Activated CD4-positive, CD25-positive, alpha-beta regulatory T cell treated with anti-CD3 and anti-CD28 coated beads, Interleukin-2, amount 50 U/mL, for 72 hours (primary cell): ENCODE measurements at regions not wholly inside any gene's neighbourhood (a gene's known extent, or its start where the extent isn't known, plus 50 kb on each side); places are given as distances from the start of the nearest gene placed in this dataset.

ENCODE experiments used
- DNase-seq: peaks from one replicate; pipeline ENCODE4 v3.0.0; 2021

DNA sequence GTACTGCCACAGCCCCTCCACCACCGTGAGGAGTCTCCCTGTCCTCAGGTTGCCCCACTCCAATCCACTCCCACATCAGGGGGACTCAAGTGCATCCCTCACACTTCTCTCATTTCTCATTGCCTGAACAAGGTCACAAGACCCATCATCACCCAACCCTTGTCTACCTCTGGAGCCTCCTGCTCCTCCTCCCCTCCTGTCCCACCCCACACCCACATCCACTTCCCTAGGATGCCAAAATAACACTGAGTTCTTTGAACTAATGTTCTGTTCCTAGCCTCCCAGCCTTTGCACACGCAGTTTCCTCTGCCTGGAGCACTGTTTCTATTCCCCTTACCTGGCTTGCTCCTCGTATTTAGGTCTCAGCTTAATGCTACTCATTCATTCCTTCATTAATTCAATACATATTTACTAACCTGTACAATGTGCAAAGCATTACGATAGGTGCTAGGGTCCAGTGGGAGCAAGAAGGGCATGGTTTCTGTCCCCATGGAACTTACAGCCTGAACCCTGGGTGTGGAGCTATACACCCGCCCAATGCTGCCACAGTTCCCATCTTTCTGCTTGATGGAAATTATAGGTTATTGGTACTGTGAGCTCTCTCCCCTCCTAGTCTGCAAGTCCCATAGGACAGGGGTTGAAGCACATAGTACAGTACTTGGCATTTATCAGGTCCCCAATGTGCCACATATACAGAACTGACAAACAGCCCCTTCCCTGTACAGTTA is 96.1 kb upstream of the GRIK3 start:
- DNase-seq: no peak

DNA sequence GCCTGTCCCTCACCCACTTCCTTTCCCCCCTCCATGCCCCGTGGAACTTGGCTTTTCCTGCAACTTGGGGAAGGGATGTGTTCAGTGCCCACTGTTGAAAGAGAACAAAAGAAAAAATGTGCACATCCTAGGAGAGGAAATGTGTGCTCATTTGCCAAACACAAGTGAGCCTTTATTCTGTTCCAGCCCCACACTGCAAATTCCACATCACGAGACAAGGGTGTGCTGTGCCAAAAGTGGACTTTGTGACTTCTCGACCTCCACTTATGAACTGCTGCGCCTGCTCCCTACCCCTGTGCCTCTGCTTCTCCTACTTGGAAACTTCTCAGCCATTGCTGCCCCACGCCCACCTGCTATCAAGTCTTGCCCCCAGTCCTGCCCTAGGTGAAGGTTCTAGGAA is 97.0 kb upstream of the GRIK3 start:
- no peak for DNase-seq

DNA sequence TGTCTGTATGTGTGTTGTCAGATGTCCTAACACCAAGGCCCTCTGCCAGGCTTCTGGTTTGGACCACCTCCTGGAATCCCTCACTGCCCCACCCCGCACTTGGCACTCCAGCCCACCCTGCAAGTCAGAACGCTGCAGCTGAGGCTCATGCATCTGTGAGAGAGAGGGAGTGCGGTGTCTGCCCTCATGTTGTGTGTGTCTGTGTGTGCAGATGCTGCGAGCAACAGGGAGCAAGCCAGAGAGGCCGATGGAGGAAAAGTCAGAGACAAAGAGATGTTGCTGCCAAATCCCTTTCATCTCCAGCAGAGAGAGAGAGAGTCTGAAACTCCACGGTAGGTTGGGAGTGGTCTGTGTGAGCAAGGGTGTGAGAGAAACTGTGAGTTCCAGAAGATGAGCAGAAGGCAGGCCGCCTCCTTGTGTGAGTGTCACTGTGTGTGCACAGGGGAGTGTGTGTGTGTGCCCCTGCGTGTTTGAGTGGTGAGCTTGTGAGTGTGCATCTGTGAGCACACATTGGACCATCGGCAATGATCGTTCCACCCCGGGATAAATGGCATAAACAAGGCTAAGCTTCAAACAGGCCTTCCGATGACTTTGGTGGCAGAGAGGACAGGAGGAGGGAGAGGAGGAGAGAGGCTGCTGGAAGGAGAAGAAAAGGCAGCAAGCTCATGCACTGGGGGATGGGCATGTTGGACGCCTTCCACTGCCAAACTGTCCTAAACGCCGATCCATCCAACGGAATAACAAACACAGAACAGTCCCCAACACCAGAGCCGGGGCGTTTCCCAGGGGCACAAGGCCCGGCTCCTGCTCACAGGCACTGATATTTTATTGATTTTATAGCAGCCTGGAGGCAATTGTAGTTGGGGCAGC is 99.2 kb upstream of the GRIK3 start:
- DNase-seq: no peak

DNA sequence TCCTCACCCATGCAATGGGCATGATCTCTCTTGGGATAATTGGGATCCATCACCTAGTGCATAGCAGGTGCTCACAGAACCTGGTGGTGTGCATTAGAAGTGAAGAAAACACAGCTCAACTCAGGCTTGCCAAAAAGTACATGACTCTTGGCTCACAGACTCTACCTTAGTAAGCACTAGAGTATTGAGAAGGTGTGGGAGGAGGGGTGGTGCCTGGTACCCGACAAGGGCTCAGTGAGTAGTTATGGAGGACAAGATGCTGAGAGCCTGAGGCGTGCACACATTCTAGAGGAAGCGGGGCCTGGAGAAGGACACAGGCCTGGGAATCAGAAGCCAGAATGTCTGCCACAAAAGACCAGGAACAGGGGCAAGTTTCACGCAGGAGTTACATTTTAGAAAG is 100.3 kb upstream of the GRIK3 start:
- DNase-seq: no peak

DNA sequence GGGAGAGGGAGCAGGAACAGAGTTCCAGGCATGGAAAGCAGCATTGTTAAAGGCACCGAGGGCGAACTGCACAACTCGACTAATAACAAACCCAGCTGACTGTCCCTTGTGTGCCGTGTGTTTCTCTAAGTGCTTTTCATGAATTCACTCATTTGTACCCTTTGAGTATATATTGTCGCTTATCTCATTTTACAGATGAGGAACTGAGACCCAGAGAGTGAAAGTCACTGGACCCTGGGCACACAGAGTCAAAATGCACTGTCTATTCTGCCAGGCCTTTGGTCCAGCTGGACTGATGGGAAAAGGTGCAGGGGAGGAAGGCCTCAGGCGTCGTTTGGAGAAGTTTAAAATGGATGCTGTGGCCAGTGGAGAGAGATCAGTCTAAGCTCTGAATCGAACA is 100.7 kb upstream of the GRIK3 start:
- no peak for DNase-seq

DNA sequence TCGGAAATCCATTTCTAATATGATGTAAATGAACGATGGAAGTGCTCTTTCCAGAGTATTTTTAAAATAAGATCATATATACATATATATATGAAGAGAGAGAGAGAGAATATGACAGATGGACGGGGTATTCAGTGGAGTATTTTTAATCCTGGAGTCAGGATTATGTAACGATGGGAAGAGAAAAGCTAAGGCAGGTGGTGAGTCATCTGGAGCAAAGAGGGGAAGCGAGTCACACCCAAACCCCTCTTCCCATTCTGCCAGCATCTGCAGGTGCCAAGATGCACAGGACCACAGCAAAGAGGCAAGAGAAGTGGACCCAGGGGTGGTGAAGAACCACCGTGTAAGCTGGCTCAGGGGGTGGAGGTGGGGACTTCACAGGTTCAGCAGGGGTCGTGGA is 102.7 kb upstream of the GRIK3 start:
- DNase-seq: no peak

GRCh38 chr1:37137601-37138000 is 103.3 kb upstream of the GRIK3 start:
- DNase-seq: no peak

GRCh38 chr1:37143800-37144199 is 109.5 kb upstream of the GRIK3 start:
- DNase-seq: no peak

DNA sequence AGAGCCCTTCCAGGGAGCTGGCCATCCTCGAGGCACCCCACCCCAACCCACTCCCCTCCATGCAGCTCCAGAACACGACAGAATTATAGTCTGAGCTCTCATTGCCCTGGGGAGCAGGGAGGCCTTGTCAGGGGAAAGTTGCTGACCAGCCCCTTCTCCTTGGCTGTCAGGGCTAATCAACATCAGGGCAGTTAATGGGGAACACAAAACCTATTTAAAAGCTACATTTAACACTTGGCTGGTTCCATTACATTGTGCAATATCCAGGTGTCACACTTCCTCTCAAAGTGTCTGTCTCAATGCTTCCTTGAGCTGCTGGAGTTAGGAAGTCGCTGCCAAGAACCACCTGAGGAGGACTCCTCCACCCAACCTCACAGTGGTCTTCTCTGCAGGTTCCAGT is 111.8 kb upstream of the GRIK3 start:
- no peak for DNase-seq

- no peak for DNase-seq
Measured at GRCh38 chr1:37147392-37147831, 113.1 kb upstream of the GRIK3 start.

DNA sequence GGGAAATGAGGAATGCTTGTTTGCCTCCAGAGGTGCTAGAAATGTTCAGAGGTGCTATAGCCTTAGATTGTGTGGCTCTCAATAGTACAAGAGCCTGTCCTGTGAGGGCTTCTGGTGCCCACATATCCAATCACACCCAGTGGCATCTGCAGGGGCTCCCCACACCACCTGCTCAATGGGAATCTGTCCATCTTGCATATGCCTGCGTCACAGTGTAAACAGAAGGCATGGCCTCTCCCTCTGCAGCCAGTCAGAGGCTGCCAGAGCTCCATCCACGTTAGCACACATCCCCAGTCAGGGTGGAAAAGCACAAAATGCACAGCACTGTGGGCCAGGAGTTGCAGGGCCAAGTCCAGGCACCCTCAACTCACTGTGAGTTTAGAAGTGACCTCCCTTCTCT is 113.6 kb upstream of the GRIK3 start:
- no peak for DNase-seq

DNA sequence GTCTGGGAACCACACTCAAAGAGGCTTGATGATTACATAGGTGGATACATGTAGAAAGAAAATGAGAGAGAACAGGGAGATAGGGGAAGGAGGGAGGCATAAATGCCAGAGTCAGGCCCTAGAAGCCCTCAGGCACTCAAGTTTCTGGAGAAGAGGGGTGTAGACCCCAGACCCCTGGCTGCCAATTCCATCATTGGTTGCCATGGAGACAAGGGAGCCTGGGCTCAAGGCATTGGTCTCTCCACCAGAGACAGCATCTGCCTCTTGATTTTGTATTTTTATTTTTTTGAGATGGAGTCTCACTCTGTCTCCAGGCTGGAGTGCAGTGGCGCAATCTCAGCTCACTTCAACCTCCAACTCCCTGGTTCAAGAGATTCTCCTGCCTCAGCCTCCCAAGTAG is 114.3 kb upstream of the GRIK3 start:
- DNase-seq: no peak

DNA sequence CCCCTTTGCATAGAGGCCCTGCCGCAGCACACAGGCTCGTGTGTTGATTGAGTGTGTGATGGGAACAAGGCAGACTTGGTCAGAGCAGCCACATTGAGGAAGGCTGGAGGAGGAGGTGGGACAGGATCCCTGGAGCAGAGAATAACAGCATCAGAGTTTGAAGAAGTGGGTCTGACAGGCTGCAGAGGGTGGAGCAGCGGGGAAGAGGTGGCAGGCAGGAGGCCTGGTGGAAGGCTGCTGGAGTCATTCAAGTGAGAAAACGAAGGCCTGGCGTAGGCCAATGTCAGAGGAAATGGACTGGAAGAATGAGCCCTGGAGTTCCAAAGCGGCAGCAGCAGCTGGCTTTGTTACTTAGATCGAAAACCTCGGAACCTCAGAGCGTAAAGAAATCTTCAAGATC is 115.0 kb upstream of the GRIK3 start:
- DNase-seq: no peak

- DNase-seq: no peak
Measured at GRCh38 chr1:37150986-37151385, 116.7 kb upstream of the GRIK3 start.

GRCh38 chr1:37151789-37152188 is 117.5 kb upstream of the GRIK3 start:
- no peak for DNase-seq

GRCh38 chr1:37152491-37152890 is 118.2 kb upstream of the GRIK3 start:
- no peak for DNase-seq

GRCh38 chr1:37153116-37154100 is 119.1 kb upstream of the GRIK3 start:
- no peak for DNase-seq

- DNase-seq: no peak
Measured at GRCh38 chr1:37156646-37157045, 122.3 kb upstream of the GRIK3 start.

DNA sequence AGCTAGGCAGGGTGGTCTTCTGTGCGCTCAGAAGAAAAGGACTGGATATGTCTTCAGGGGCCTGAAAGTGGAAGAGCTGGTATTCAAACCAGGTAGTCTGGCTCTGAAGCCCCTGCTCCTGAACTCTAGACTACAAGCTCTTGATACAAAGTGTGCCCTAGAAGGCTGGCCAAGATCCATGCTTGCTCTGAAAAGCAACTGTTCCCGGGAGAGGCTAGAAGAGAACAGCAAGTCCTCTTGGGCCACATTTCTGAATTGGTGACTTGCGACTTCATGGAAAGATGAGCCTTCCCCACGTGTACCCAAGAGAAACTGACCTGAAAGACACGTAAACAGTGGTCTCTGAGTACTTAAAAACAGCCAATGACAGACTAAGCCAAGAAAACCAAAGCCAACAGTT is 123.3 kb upstream of the GRIK3 start:
- no peak for DNase-seq

DNA sequence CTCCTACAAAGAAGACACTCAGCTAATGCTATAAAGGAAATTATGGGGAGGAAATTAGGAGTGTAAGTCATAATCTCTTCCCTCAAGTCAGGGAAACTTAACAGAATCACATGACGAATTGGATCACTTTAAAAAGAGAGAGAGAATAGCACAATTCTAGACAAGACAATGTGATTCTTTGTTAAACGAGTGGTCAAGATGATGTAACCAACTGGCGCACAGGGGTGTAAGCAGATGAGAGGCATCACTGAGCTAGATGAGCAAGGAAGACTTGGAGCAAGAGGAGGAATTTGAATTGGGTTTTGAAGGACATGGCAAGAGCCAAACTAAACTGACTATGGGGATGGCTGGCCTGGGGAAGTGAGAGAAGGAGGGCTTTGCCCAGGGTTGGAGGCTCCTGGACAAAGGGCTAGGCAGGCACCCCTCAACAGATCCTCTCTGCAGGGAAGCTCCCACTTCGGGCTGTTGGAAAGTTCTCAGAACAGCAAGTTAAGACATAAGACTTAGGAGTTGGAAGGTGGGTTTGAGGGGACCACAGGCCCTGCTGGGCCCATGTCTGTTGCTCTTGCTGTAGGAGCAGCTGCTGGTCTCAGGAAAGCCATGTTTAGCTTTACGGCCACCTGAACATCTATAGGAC is 123.9 kb upstream of the GRIK3 start:
- DNase-seq: no peak

DNA sequence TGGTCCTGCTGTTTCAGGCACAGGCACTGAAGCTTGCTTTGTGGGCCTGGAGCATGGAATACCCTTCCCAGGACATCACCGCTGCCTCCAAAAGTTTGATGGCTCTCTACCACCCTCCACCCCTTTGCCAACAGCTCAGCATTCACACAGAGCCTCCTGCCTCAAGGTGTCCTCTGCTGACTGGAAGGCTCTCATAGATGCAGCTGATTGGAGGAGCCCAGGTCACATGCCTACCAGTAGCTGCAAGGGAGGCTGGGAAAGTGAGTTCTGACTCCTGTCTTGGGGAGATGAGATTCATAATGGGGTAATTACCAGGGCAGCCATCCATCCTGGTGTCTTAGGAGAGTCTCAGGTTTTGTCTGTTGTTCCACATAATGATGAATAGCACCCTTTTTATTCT is 124.8 kb upstream of the GRIK3 start:
- no peak for DNase-seq

DNA sequence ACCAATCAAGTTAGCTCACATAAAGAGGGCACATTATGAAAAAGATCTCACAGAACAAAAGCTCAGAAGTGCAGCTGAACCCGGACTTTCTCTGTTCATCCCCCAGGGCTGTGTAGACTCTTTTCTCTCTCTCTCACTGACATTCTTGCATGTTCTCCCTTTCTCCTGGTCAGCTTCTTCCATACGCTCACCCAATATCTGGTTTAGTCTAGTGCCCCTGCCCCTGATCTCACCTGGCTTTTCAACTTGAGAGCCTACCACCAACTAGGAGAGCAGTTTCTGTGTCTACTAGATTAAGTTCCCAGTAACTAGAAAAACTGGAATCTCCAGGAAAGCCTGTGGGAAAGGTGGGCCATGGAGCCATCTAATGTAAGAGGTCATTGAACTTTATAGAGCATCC is 126.9 kb upstream of the GRIK3 start:
- DNase-seq: no peak

GRCh38 chr1:37162059-37162458 is 127.7 kb upstream of the GRIK3 start:
- DNase-seq: no peak
